Fibroblast of villous mesenchyme (primary cell): ENCODE measurements at regions not wholly inside any gene's neighbourhood (a gene's known extent, or its start where the extent isn't known, plus 50 kb on each side); places are given as distances from the start of the nearest gene placed in this dataset.

Source experiments
- DNase-seq: peaks from one replicate; pipeline ENCODE4 v3.0.0-alpha.2; 2010; ENCODE audit warnings: low read depth
- H3K4me3 ChIP-seq: 2 replicates; pipeline ENCODE4 v1.5.1; 2011; ENCODE audit warnings: low read depth, mild to moderate bottlenecking, low read length
- CTCF ChIP-seq: IDR thresholded peaks from 2 replicates; pipeline ENCODE4 v1.5.1; 2012; ENCODE audit warnings: low read depth, mild to moderate bottlenecking, low read length; ENCODE audit not compliant: insufficient read depth

- no peak for TF ChIP-seq CTCF
- no peak for DNase-seq
- H3K4me3 ChIP-seq: no peak overlapping the region
Measured at GRCh38 chr10:4526311-4526731, 299.7 kb upstream of the AKR1E2 start.

GRCh38 chr10:4525103-4525502 is 300.9 kb upstream of the AKR1E2 start:
- TF ChIP-seq CTCF: no peak
- DNase-seq: no peak
- H3K4me3 ChIP-seq: no peak overlapping the region

GRCh38 chr10:4522296-4523000 is 303.6 kb upstream of the AKR1E2 start:
- DNase-seq: no peak
- no peak overlapping the region for H3K4me3 ChIP-seq
- no peak for TF ChIP-seq CTCF

- no peak for TF ChIP-seq CTCF
- peak; percentile 81 for DNase-seq
Measured at GRCh38 chr10:4519658-4520402, 306.2 kb upstream of the AKR1E2 start.

GRCh38 chr10:4517746-4518145 is 308.3 kb upstream of the AKR1E2 start:
- DNase-seq: no peak
- no peak overlapping the region for H3K4me3 ChIP-seq
- TF ChIP-seq CTCF: no peak

More at GRCh38 chr10:4519658-4520402, 306.2 kb upstream of the AKR1E2 start:
- H3K4me3 ChIP-seq: no peak overlapping the region

- no peak for DNase-seq
- H3K4me3 ChIP-seq: no peak overlapping the region
- no peak for TF ChIP-seq CTCF
Measured at GRCh38 chr10:4515721-4516120, 310.3 kb upstream of the AKR1E2 start.
